Naive thymus-derived CD4-positive, alpha-beta T cell (primary cell): ENCODE measurements at regions not wholly inside any gene's neighbourhood (a gene's known extent, or its start where the extent isn't known, plus 50 kb on each side); places are given as distances from the start of the nearest gene placed in this dataset.

Experiments
- ATAC-seq: fragments of 150-1000 bp; cut with Tn5 transposase; 2 replicates; pipeline ENCODE4 v1.10.0; 2021; ENCODE audit warnings: mild to moderate bottlenecking, moderate library complexity
- CTCF ChIA-PET: fragments of 350-600 bp; sonication (Branson Sonifier 250); formaldehyde crosslinking; loops from one replicate; lab custom pipeline; 2021; ENCODE audit warnings: antibody characterized with exemption; lab: Charles Lee
- POLR2A ChIA-PET: fragments of 350-600 bp; sonication (Branson Sonifier 250); formaldehyde crosslinking; loops from one replicate; lab custom pipeline; 2021; ENCODE audit warnings: antibody characterized with exemption, inconsistent platforms; lab: Charles Lee
- DNase-seq, 9 donors: peaks; one replicate each; pipeline versions ENCODE4 v3.0.0 to v3.0.0-alpha.2; 2020 to 2022; ENCODE audit warnings: mixed read lengths in 1 of 9
- H3K27ac ChIP-seq: one replicate; pipeline ENCODE4 v1.7.0; 2013; ENCODE audit warnings: mild to moderate bottlenecking, low read depth, low read length, moderate library complexity
- H3K27me3 ChIP-seq, 2 donors: one replicate each; pipeline ENCODE4 v1.7.0; 2013; ENCODE audit warnings: low read length in 2 of 2, mild to moderate bottlenecking in 2 of 2, moderate library complexity in 2 of 2; ENCODE audit not compliant: control insufficient read depth in 2 of 2, insufficient read depth in 2 of 2
- H3K36me3 ChIP-seq, 3 experiments: 1 replicate in 2 of 3; 2 replicates in 1 of 3; pipeline ENCODE4 v1.7.0; 2013; ENCODE audit warnings: low read length in 3 of 3, mild to moderate bottlenecking in 3 of 3, moderate library complexity in 1 of 3; ENCODE audit not compliant: insufficient read depth in 3 of 3, control insufficient read depth in 2 of 3
- H3K4me1 ChIP-seq, 2 donors: one replicate each; pipeline ENCODE4 v1.7.0; 2013; ENCODE audit warnings: low read length in 2 of 2, mild to moderate bottlenecking in 2 of 2, moderate library complexity in 1 of 2; ENCODE audit not compliant: control insufficient read depth in 2 of 2, insufficient read depth in 2 of 2
- H3K4me3 ChIP-seq: 2 replicates; pipeline ENCODE4 v1.7.0; 2013; ENCODE audit warnings: mild to moderate bottlenecking, low read length
- H3K9me3 ChIP-seq, 3 experiments: 1 replicate in 2 of 3; 2 replicates in 1 of 3; pipeline ENCODE4 v1.7.0; 2013; ENCODE audit warnings: low read length in 3 of 3; ENCODE audit not compliant: control insufficient read depth in 2 of 3
- H3K27ac Mint-ChIP-seq, 9 donors: one replicate each; pipeline ENCODE4 v1.8.0; 2020 to 2022; ENCODE audit warnings: mixed read lengths in 9 of 9, mild to moderate bottlenecking in 8 of 9, moderate library complexity in 5 of 9, inconsistent platforms in 2 of 9
- H3K27me3 Mint-ChIP-seq, 5 donors: one replicate each; pipeline ENCODE4 v1.8.0; 2021 to 2022; ENCODE audit warnings: mixed read lengths in 5 of 5, mild to moderate bottlenecking in 1 of 5
- H3K36me3 Mint-ChIP-seq, 5 donors: one replicate each; pipeline ENCODE4 v1.8.0; 2020 to 2022; ENCODE audit warnings: mixed read lengths in 5 of 5, mild to moderate bottlenecking in 3 of 5, inconsistent platforms in 1 of 5
- H3K4me1 Mint-ChIP-seq, 7 donors: one replicate each; pipeline ENCODE4 v1.8.0; 2020 to 2022; ENCODE audit warnings: mixed read lengths in 7 of 7, mild to moderate bottlenecking in 3 of 7, inconsistent platforms in 1 of 7
- H3K4me3 Mint-ChIP-seq, 10 donors: one replicate each; pipeline ENCODE4 v1.8.0; 2020 to 2022; ENCODE audit warnings: mild to moderate bottlenecking in 10 of 10, mixed read lengths in 10 of 10, moderate library complexity in 6 of 10, inconsistent platforms in 2 of 10
- H3K9me3 Mint-ChIP-seq, 11 donors: one replicate each; pipeline ENCODE4 v1.8.0; 2020 to 2022; ENCODE audit warnings: mixed read lengths in 11 of 11, mild to moderate bottlenecking in 4 of 11, inconsistent platforms in 1 of 11, moderate library complexity in 1 of 11
- intact Hi-C, 2 donors: fragments of 100-400 bp; cut with micrococcal nuclease; formaldehyde crosslinking; loops; one replicate each; pipeline ENCODE4 v1.15.1; 2023

GRCh38 chr12:67477681-67478265, 170.8 kb upstream of the DYRK2 start:
- H3K36me3 ChIP-seq = no peaks in the 10 kb centered on the region
- POLR2A ChIA-PET = no interaction called here
- H3K4me1 ChIP-seq = peaks cover 10 to 14% of the 10 kb centered on the region in 2 donors
- peaks cover 0 to 8% (median 0%) of the 10 kb centered on the region in 5 donors for H3K27me3 Mint-ChIP-seq
- H3K4me1 Mint-ChIP-seq = peaks cover 6 to 29% (median 24%) of the 10 kb centered on the region in 7 donors
- H3K9me3 Mint-ChIP-seq = peaks cover 0 to 1% (median 0%) of the 10 kb centered on the region in 11 donors
- ATAC-seq = no peak
- intact Hi-C loops = no loop called here
- H3K9me3 ChIP-seq = no peaks in the 10 kb centered on the region
- no peaks in the 10 kb centered on the region for H3K36me3 Mint-ChIP-seq
- no peak overlapping the region for H3K27ac ChIP-seq
- H3K4me3 ChIP-seq = no peak overlapping the region
- no peak for DNase-seq
- H3K27me3 ChIP-seq = no peaks in the 10 kb centered on the region
- H3K4me3 Mint-ChIP-seq = no peak overlapping the region
- H3K27ac Mint-ChIP-seq = no peak overlapping the region
- CTCF ChIA-PET = no interaction called here

DNA sequence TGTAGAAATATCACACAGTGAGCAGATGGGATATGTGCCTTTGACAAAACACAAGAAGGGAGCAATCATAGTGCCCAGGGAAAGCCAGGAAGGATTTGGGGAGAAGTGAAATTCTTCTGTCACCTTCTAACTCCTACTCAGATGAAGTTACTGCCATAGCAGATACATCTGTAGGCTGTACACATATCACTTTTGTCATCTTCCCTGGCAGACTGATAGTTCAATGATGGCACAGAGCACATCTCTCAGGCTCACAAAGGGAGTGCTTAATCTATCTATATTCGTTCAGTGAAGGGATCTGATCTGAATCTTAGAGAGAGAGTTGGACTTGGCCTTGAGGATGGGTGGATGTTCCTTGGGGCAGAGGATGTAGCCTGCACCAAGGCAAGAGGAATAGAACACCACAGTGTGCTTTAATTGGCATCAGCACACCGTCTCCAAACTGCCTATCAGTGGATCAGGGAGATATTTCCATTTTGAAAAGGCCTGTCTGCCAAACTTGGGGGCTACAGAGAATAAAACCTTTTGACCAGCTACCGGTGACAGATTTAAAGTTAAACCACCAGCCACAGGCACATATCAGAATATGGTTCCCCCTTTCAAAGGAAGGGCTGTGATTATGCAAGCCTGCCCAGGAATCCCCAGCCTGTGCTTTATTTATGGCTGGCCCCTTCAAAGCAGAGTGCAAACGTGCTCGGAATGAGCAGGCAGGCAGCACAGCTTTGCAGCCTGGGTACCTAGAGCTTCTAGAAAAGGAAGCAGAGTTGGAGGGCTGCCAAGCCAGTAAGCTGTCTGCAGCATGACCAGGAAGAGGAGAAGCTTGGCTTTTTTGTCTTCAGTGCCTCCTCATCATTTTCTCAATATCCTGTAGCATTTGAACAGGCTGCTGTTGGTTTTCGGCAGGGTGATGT, 165.5 kb upstream of the DYRK2 start:
- Mint-ChIP-seq H3K27me3 (peaks cover 0 to under 1% (median 0%) of the 10 kb centered on the region in 5 donors), H3K36me3 (peaks cover 0 to 5% (median 0%) of the 10 kb centered on the region in 5 donors), H3K4me3 (peak overlapping the region in 9 of 10 donors; percentile 1 to 61 (median 26)), H3K9me3 (peaks cover 0 to 10% (median 4%) of the 10 kb centered on the region in 11 donors), H3K4me1 (peaks cover 28 to 49% (median 46%) of the 10 kb centered on the region in 7 donors), H3K27ac (peak overlapping the region; percentile 41 to 91 (median 82))
- ATAC-seq (peak; percentile 89), DNase-seq (peak in 8 of 9 donors; percentile 47 to 89 (median 82))
- no peaks in the 10 kb centered on the region for H3K27me3 ChIP-seq
- intact Hi-C loops = loop anchor here (1.0 to 5.0 kb wide), 7 partner anchors 32 to 214 kb away; partner anchors contain the start of gene CAND1 (in 1 of the 2)
- CTCF ChIA-PET = interaction anchor here (0.6 to 1.6 kb wide), 4 partner anchors 20 to 459 kb away, joined by 3 to 6 read pairs (median 3); no protein-coding TSS in a partner anchor
- peaks cover 0 to 4% (median 0%) of the 10 kb centered on the region in 3 experiments for H3K9me3 ChIP-seq
- peaks cover 39 to 45% of the 10 kb centered on the region in 2 donors for H3K4me1 ChIP-seq
- POLR2A ChIA-PET = interaction anchor here (0.6 to 1.7 kb wide), 11 partner anchors 13 to 450 kb away, joined by 3 to 18 read pairs (median 3); partner anchors contain the start of gene DYRK2
- H3K36me3 ChIP-seq = no peaks in the 10 kb centered on the region
- no peak overlapping the region for H3K4me3 ChIP-seq
- peak overlapping the region; percentile 49 for H3K27ac ChIP-seq

- Histone ChIP-seq H3K4me1 (peaks cover 39 to 45% of the 10 kb centered on the region in 2 donors), H3K27me3 (no peaks in the 10 kb centered on the region), H3K9me3 (peaks cover 0 to 13% (median 0%) of the 10 kb centered on the region in 3 experiments), H3K36me3 (no peaks in the 10 kb centered on the region), H3K4me3 (no peak overlapping the region), H3K27ac (peak overlapping the region; percentile 14)
- ChIA-PET POLR2A (interaction anchor here (0.5 to 1.7 kb wide), 11 partner anchors 12 to 216 kb away, joined by 3 to 18 read pairs (median 4); partner anchors contain the start of gene DYRK2), CTCF (interaction anchor here (0.6 to 1.6 kb wide), 5 partner anchors 14 to 458 kb away, joined by 3 to 6 read pairs (median 3); no protein-coding TSS in a partner anchor)
- Mint-ChIP-seq H3K27me3 (no peaks in the 10 kb centered on the region), H3K4me3 (peak overlapping the region in 6 of 10 donors; percentile 14 to 61 (median 54)), H3K9me3 (peaks cover 0 to 18% (median 6%) of the 10 kb centered on the region in 11 donors), H3K27ac (peak overlapping the region; percentile 41 to 95 (median 82)), H3K4me1 (peaks cover 28 to 49% (median 46%) of the 10 kb centered on the region in 7 donors), H3K36me3 (peaks cover 0 to 7% (median under 1%) of the 10 kb centered on the region in 5 donors)
- ATAC-seq = no peak
- intact Hi-C loops = loop anchor here (1.0 to 5.0 kb wide), 7 partner anchors 31 to 215 kb away; partner anchors contain the start of gene CAND1 (in 1 of the 2)
- no peak for DNase-seq
These were observed 164.5 kb upstream of the DYRK2 start for GRCh38 chr12:67483871-67484554.

GRCh38 chr12:67484791-67485480, 163.6 kb upstream of the DYRK2 start:
- Histone ChIP-seq H3K36me3 (no peaks in the 10 kb centered on the region), H3K27ac (peak overlapping the region; percentile 14), H3K4me1 (peaks cover 39 to 45% of the 10 kb centered on the region in 2 donors), H3K4me3 (no peak overlapping the region), H3K9me3 (peaks cover 0 to 14% (median 0%) of the 10 kb centered on the region in 3 experiments), H3K27me3 (no peaks in the 10 kb centered on the region)
- intact Hi-C loops = loop anchor here in 1 of 2 donors (5.0 kb wide), 1 partner anchor 32 kb away; no protein-coding TSS in a partner anchor
- Mint-ChIP-seq H3K27ac (peak overlapping the region; percentile 60 to 95 (median 82)), H3K4me1 (peaks cover 28 to 51% (median 46%) of the 10 kb centered on the region in 7 donors), H3K36me3 (peaks cover 0 to 13% (median 5%) of the 10 kb centered on the region in 5 donors), H3K27me3 (no peaks in the 10 kb centered on the region), H3K9me3 (peaks cover 6 to 24% (median 12%) of the 10 kb centered on the region in 11 donors), H3K4me3 (peak overlapping the region; percentile 3 to 74 (median 55))
- ChIA-PET POLR2A (interaction anchor here (0.6 to 3.6 kb wide), 5 partner anchors 9 to 1314 kb away, joined by 3 to 9 read pairs (median 3); partner anchors contain the start of gene DYRK2), CTCF (interaction anchor here (1.1 kb wide), 1 partner anchor 15 kb away, joined by 4 read pairs; no protein-coding TSS in a partner anchor)
- ATAC-seq (no peak), DNase-seq (peak in 5 of 9 donors; percentile 19 to 37 (median 26))

GRCh38 chr12:67486671-67487070, 161.9 kb upstream of the DYRK2 start:
- DNase-seq (no peak), ATAC-seq (no peak)
- Histone ChIP-seq H3K4me1 (peaks cover 39 to 45% of the 10 kb centered on the region in 2 donors), H3K4me3 (no peak overlapping the region), H3K36me3 (no peaks in the 10 kb centered on the region), H3K27me3 (no peaks in the 10 kb centered on the region), H3K27ac (no peak overlapping the region), H3K9me3 (peaks cover 0 to 14% (median 0%) of the 10 kb centered on the region in 3 experiments)
- CTCF ChIA-PET = interaction anchor here (0.6 kb wide), 1 partner anchor 46 kb away, joined by 3 read pairs; no protein-coding TSS in a partner anchor
- Mint-ChIP-seq H3K36me3 (peaks cover 0 to 13% (median 5%) of the 10 kb centered on the region in 5 donors), H3K4me1 (peaks cover 28 to 51% (median 46%) of the 10 kb centered on the region in 7 donors), H3K27me3 (no peaks in the 10 kb centered on the region), H3K27ac (peak overlapping the region in 1 of 9 donors; percentile 56), H3K4me3 (no peak overlapping the region), H3K9me3 (peaks cover 6 to 37% (median 18%) of the 10 kb centered on the region in 11 donors)
- POLR2A ChIA-PET = interaction anchor here (0.7 to 3.6 kb wide), 4 partner anchors 10 to 162 kb away, joined by 3 to 9 read pairs (median 5); partner anchors contain the start of gene DYRK2
- intact Hi-C loops = no loop called here
